Right atrium auricular region (tissue), 2 donors: ENCODE measurements at regions not wholly inside any gene's neighbourhood (a gene's known extent, or its start where the extent isn't known, plus 50 kb on each side); places are given as distances from the start of the nearest gene placed in this dataset.

ENCODE experiments used
- DNase-seq: peaks from one replicate; pipeline ENCODE4 v3.0.0-alpha.2; 2019; ENCODE audit warnings: low spot score
- H3K27ac ChIP-seq, 2 donors: fragments of 200-600 bp; sonication (generic); 1 replicate in 1 of 2; 2 replicates in 1 of 2; pipeline ENCODE4 v1.5.1; 2016 to 2019
- H3K27me3 ChIP-seq, 2 donors: fragments of 200-600 bp; sonication (generic); one replicate each; pipeline versions ENCODE4 v1.5.1 to v1.6.0; 2017 to 2019
- H3K36me3 ChIP-seq: fragments of 200-600 bp; sonication (generic); one replicate; pipeline ENCODE4 v1.5.1; 2016
- H3K4me1 ChIP-seq, 2 donors: fragments of 200-600 bp; sonication (generic); one replicate each; pipeline versions ENCODE4 v1.5.1 to v1.6.0; 2017 to 2019
- H3K4me3 ChIP-seq, 2 donors: fragments of 200-600 bp; sonication (generic); 1 replicate in 1 of 2; 2 replicates in 1 of 2; pipeline ENCODE4 v1.5.1; 2017 to 2019; ENCODE audit warnings: mild to moderate bottlenecking in 1 of 2, moderate library complexity in 1 of 2
- H3K9me3 ChIP-seq, 2 donors: fragments of 200-600 bp; sonication (generic); one replicate each; pipeline ENCODE4 v1.5.1; 2019
- CTCF ChIP-seq, 2 donors: fragments of 200-600 bp; sonication (generic); IDR thresholded peaks; one replicate each; pipeline ENCODE4 v1.5.1; 2019; ENCODE audit warnings: antibody characterized with exemption in 2 of 2

GRCh38 chr9:80028501-80028900 lies 456.7 kb downstream of the TLE4 start:
- Histone ChIP-seq H3K27me3 (no peaks in the 10 kb centered on the region), H3K9me3 (peaks cover 0 to 7% of the 10 kb centered on the region in 2 donors), H3K36me3 (no peaks in the 10 kb centered on the region), H3K4me3 (no peak overlapping the region), H3K4me1 (no peaks in the 10 kb centered on the region), H3K27ac (no peak overlapping the region)
- DNase-seq: no peak
- no peak for TF ChIP-seq CTCF (IDR thresholded peaks at IDR 0.05)

- Histone ChIP-seq H3K4me1 (no peaks in the 10 kb centered on the region), H3K9me3 (no peaks in the 10 kb centered on the region), H3K4me3 (no peak overlapping the region), H3K27me3 (no peaks in the 10 kb centered on the region), H3K27ac (no peak overlapping the region), H3K36me3 (no peaks in the 10 kb centered on the region)
- no peak for TF ChIP-seq CTCF (IDR thresholded peaks at IDR 0.05)
- DNase-seq: no peak
These were observed 454.2 kb downstream of the TLE4 start for GRCh38 chr9:80025796-80026520.

GRCh38 chr9:80025131-80025530 lies 453.4 kb downstream of the TLE4 start:
- no peak for TF ChIP-seq CTCF (IDR thresholded peaks at IDR 0.05)
- no peaks in the 10 kb centered on the region for H3K4me1 ChIP-seq

GRCh38 chr9:80020530-80020929 lies 448.8 kb downstream of the TLE4 start:
- Histone ChIP-seq H3K36me3 (no peaks in the 10 kb centered on the region), H3K9me3 (no peaks in the 10 kb centered on the region), H3K4me1 (no peaks in the 10 kb centered on the region), H3K4me3 (no peak overlapping the region), H3K27me3 (no peaks in the 10 kb centered on the region), H3K27ac (no peak overlapping the region)
- TF ChIP-seq CTCF (IDR thresholded peaks at IDR 0.05): no peak
- no peak for DNase-seq

More at GRCh38 chr9:80025131-80025530, 453.4 kb downstream of the TLE4 start:
- DNase-seq: no peak
- Histone ChIP-seq H3K9me3 (no peaks in the 10 kb centered on the region), H3K36me3 (no peaks in the 10 kb centered on the region), H3K27ac (no peak overlapping the region), H3K27me3 (no peaks in the 10 kb centered on the region), H3K4me3 (no peak overlapping the region)

GRCh38 chr9:80020056-80020455 lies 448.3 kb downstream of the TLE4 start:
- no peak for DNase-seq
- Histone ChIP-seq H3K27me3 (no peaks in the 10 kb centered on the region), H3K27ac (no peak overlapping the region), H3K4me3 (no peak overlapping the region), H3K4me1 (no peaks in the 10 kb centered on the region), H3K9me3 (no peaks in the 10 kb centered on the region), H3K36me3 (no peaks in the 10 kb centered on the region)
- no peak for TF ChIP-seq CTCF (IDR thresholded peaks at IDR 0.05)

GRCh38 chr9:80013891-80014290 lies 442.1 kb downstream of the TLE4 start:
- H3K4me1 ChIP-seq: no peaks in the 10 kb centered on the region
- no peak for DNase-seq
- peaks cover 0 to 12% of the 10 kb centered on the region in 2 donors for H3K9me3 ChIP-seq
- no peak for TF ChIP-seq CTCF (IDR thresholded peaks at IDR 0.05)
- H3K27ac ChIP-seq: no peak overlapping the region
- H3K27me3 ChIP-seq: no peaks in the 10 kb centered on the region
- H3K4me3 ChIP-seq: no peak overlapping the region
- no peaks in the 10 kb centered on the region for H3K36me3 ChIP-seq
